NT2/D1 (cell line): ENCODE measurements at regions not wholly inside any gene's neighbourhood (a gene's known extent, or its start where the extent isn't known, plus 50 kb on each side); places are given as distances from the start of the nearest gene placed in this dataset.

Experiments used
- DNase-seq: peaks from one replicate; pipeline ENCODE4 v3.0.0-alpha.2; 2011; ENCODE audit warnings: low read depth, low spot score
- H3K27me3 ChIP-seq: 2 replicates; pipeline ENCODE4 v1.6.0; 2011; ENCODE audit warnings: mild to moderate bottlenecking; ENCODE audit not compliant: insufficient read length, insufficient read depth
- H3K36me3 ChIP-seq: 2 replicates; pipeline ENCODE4 v1.6.1; 2011; ENCODE audit warnings: mild to moderate bottlenecking, low read length, mixed read lengths; ENCODE audit not compliant: insufficient read depth, insufficient read length
- H3K4me1 ChIP-seq: 2 replicates; pipeline ENCODE4 v1.5.1; 2011; ENCODE audit not compliant: insufficient read depth, insufficient read length
- H3K4me3 ChIP-seq: 2 replicates; pipeline ENCODE4 v1.5.1; 2011; ENCODE audit warnings: low read depth; ENCODE audit not compliant: insufficient read length
- H3K9ac ChIP-seq: 2 replicates; pipeline ENCODE4 v1.6.0; 2011; ENCODE audit warnings: low read depth; ENCODE audit not compliant: insufficient read length
- H3K9me3 ChIP-seq: 2 replicates; pipeline ENCODE4 v1.5.1; 2011; ENCODE audit warnings: mild to moderate bottlenecking, low read length; ENCODE audit not compliant: insufficient read depth
- SUZ12 ChIP-seq: IDR thresholded peaks from 2 replicates; pipeline ENCODE4 v1.6.1; 2011; ENCODE audit not compliant: insufficient read length, insufficient read depth; ENCODE audit errors: extremely low read depth
- YY1 ChIP-seq: IDR thresholded peaks from 2 replicates; pipeline ENCODE4 v1.6.1; 2011; ENCODE audit not compliant: insufficient read length, insufficient read depth
- ZNF274 ChIP-seq: IDR thresholded peaks from 2 replicates; pipeline ENCODE4 v1.6.1; 2011; ENCODE audit warnings: mild to moderate bottlenecking, low read depth, low read length

- Histone ChIP-seq H3K4me3 (no peak overlapping the region), H3K9me3 (no peaks in the 10 kb centered on the region), H3K27me3 (no peaks in the 10 kb centered on the region), H3K9ac (no peak overlapping the region), H3K36me3 (no peaks in the 10 kb centered on the region), H3K4me1 (no peaks in the 10 kb centered on the region)
- TF ChIP-seq YY1 (no peak), SUZ12 (no peak), ZNF274 (no peak)
- no peak for DNase-seq
These were observed 170.7 kb upstream of the EEA1 start for GRCh38 chr12:93099792-93100191.

GRCh38 chr12:93100610-93101009, 171.5 kb upstream of the EEA1 start:
- no peak for DNase-seq

GRCh38 chr12:93101367-93101766, 172.3 kb upstream of the EEA1 start:
- Histone ChIP-seq H3K9ac (no peak overlapping the region), H3K4me1 (no peaks in the 10 kb centered on the region), H3K4me3 (no peak overlapping the region), H3K27me3 (no peaks in the 10 kb centered on the region), H3K9me3 (no peaks in the 10 kb centered on the region), H3K36me3 (no peaks in the 10 kb centered on the region)
- no peak for DNase-seq
- TF ChIP-seq ZNF274 (no peak), SUZ12 (no peak), YY1 (no peak)

More at GRCh38 chr12:93100610-93101009, 171.5 kb upstream of the EEA1 start:
- H3K9me3 ChIP-seq = no peaks in the 10 kb centered on the region
- H3K9ac ChIP-seq = no peak overlapping the region
- TF ChIP-seq YY1 (no peak), SUZ12 (no peak), ZNF274 (no peak)
- no peak overlapping the region for H3K4me3 ChIP-seq
- no peaks in the 10 kb centered on the region for H3K4me1 ChIP-seq
- H3K27me3 ChIP-seq = no peaks in the 10 kb centered on the region
- no peaks in the 10 kb centered on the region for H3K36me3 ChIP-seq

GRCh38 chr12:93102312-93102711, 173.2 kb upstream of the EEA1 start:
- Histone ChIP-seq H3K36me3 (no peaks in the 10 kb centered on the region), H3K4me1 (no peaks in the 10 kb centered on the region), H3K9me3 (no peaks in the 10 kb centered on the region), H3K27me3 (no peaks in the 10 kb centered on the region), H3K9ac (no peak overlapping the region), H3K4me3 (no peak overlapping the region)
- no peak for DNase-seq
- TF ChIP-seq YY1 (no peak), ZNF274 (no peak), SUZ12 (no peak)

- Histone ChIP-seq H3K9me3 (no peaks in the 10 kb centered on the region), H3K4me1 (no peaks in the 10 kb centered on the region), H3K27me3 (no peaks in the 10 kb centered on the region), H3K4me3 (no peak overlapping the region), H3K9ac (no peak overlapping the region), H3K36me3 (no peaks in the 10 kb centered on the region)
- TF ChIP-seq YY1 = no peak
- TF ChIP-seq SUZ12 = no peak
- no peak for TF ChIP-seq ZNF274
- DNase-seq = no peak
These were observed 173.6 kb upstream of the EEA1 start for GRCh38 chr12:93102744-93103143.

GRCh38 chr12:93103154-93103553, 174.1 kb upstream of the EEA1 start:
- TF ChIP-seq SUZ12 = no peak
- no peak for TF ChIP-seq YY1
- TF ChIP-seq ZNF274 = no peak
- DNase-seq = no peak
- Histone ChIP-seq H3K9ac (no peak overlapping the region), H3K4me3 (no peak overlapping the region), H3K9me3 (no peaks in the 10 kb centered on the region), H3K27me3 (no peaks in the 10 kb centered on the region), H3K4me1 (no peaks in the 10 kb centered on the region), H3K36me3 (no peaks in the 10 kb centered on the region)

GRCh38 chr12:93104535-93104934, 175.4 kb upstream of the EEA1 start:
- H3K9me3 ChIP-seq = no peaks in the 10 kb centered on the region
- no peak for TF ChIP-seq ZNF274
- no peak for TF ChIP-seq SUZ12
- no peak for TF ChIP-seq YY1
- no peaks in the 10 kb centered on the region for H3K4me1 ChIP-seq

More at GRCh38 chr12:93104535-93104934, 175.4 kb upstream of the EEA1 start:
- Histone ChIP-seq H3K4me3 (no peak overlapping the region), H3K9ac (no peak overlapping the region), H3K36me3 (no peaks in the 10 kb centered on the region), H3K27me3 (no peaks in the 10 kb centered on the region)
- no peak for DNase-seq
